ENCODE measurements at regions not wholly inside any gene's neighbourhood (a gene's known extent, or its start where the extent isn't known, plus 50 kb on each side); places are given as distances from the start of the nearest gene placed in this dataset.
"Not testable (repeated sequence)": the region's sequence is repeated elsewhere in the genome, so short reads cannot be mapped to it uniquely, and the experiment has no call there.

- Mint-ChIP-seq H3K9me3 (no peaks in the 10 kb centered on the region), H3K36me3 (ENCODE audit: low read depth) (no peaks in the 10 kb centered on the region), H3K4me1 (ENCODE audit: low read depth) (no peaks in the 10 kb centered on the region), H3K4me3 (ENCODE audit: low read depth) (no peak overlapping the region), H3K27me3 (ENCODE audit: low read depth) (peaks cover 4% of the 10 kb centered on the region), H3K27ac (no peak overlapping the region)
- intact Hi-C loops (cut with micrococcal nuclease) = no loop called here
- no peak for DNase-seq (ENCODE audit: low spot score)
These were observed 213.0 kb upstream of the GK2 start for GRCh38 chr4:79621061-79621460.

- no peaks in the 10 kb centered on the region for H3K9me3 Mint-ChIP-seq
- H3K27ac Mint-ChIP-seq = no peak overlapping the region
- H3K36me3 Mint-ChIP-seq (ENCODE audit: low read depth) = no peaks in the 10 kb centered on the region
- intact Hi-C loops (cut with micrococcal nuclease) = no loop called here
- no peak overlapping the region for H3K4me3 Mint-ChIP-seq (ENCODE audit: low read depth)
- DNase-seq (ENCODE audit: low spot score) = no peak
- no peaks in the 10 kb centered on the region for H3K4me1 Mint-ChIP-seq (ENCODE audit: low read depth)
- peaks cover 6% of the 10 kb centered on the region for H3K27me3 Mint-ChIP-seq (ENCODE audit: low read depth)
These were observed 212.6 kb upstream of the GK2 start for GRCh38 chr4:79620617-79621016.

GRCh38 chr4:79613269-79613935 is 205.4 kb upstream of the GK2 start:
- intact Hi-C loops (cut with micrococcal nuclease) = no loop called here
- no peak overlapping the region for H3K4me3 Mint-ChIP-seq (ENCODE audit: low read depth)
- no peaks in the 10 kb centered on the region for H3K9me3 Mint-ChIP-seq
- no peaks in the 10 kb centered on the region for H3K36me3 Mint-ChIP-seq (ENCODE audit: low read depth)
- no peak overlapping the region for H3K27ac Mint-ChIP-seq
- H3K4me1 Mint-ChIP-seq (ENCODE audit: low read depth) = no peaks in the 10 kb centered on the region
- DNase-seq (ENCODE audit: low spot score) = no peak
- peaks cover 36% of the 10 kb centered on the region for H3K27me3 Mint-ChIP-seq (ENCODE audit: low read depth)

GRCh38 chr4:79611026-79611425 is 203.0 kb upstream of the GK2 start:
- Mint-ChIP-seq H3K27me3 (ENCODE audit: low read depth) (peaks cover 43% of the 10 kb centered on the region), H3K9me3 (no peaks in the 10 kb centered on the region), H3K4me3 (ENCODE audit: low read depth) (no peak overlapping the region), H3K4me1 (ENCODE audit: low read depth) (no peaks in the 10 kb centered on the region), H3K36me3 (ENCODE audit: low read depth) (no peaks in the 10 kb centered on the region), H3K27ac (no peak overlapping the region)
- intact Hi-C loops (cut with micrococcal nuclease) = no loop called here
- no peak for DNase-seq (ENCODE audit: low spot score)

GRCh38 chr4:79609817-79610216 is 201.8 kb upstream of the GK2 start:
- intact Hi-C loops (cut with micrococcal nuclease) = loop anchor here (10.0 kb wide), 1 partner anchor 665 kb away; no protein-coding TSS in a partner anchor

GRCh38 chr4:79607979-79608378 is 200.0 kb upstream of the GK2 start:
- no peak overlapping the region for H3K27ac Mint-ChIP-seq
- H3K4me1 Mint-ChIP-seq (ENCODE audit: low read depth) = peaks cover 13% of the 10 kb centered on the region
- no peaks in the 10 kb centered on the region for H3K36me3 Mint-ChIP-seq (ENCODE audit: low read depth)
- H3K4me3 Mint-ChIP-seq (ENCODE audit: low read depth) = no peak overlapping the region
- intact Hi-C loops (cut with micrococcal nuclease) = loop anchor here (10.0 kb wide), 1 partner anchor 663 kb away; no protein-coding TSS in a partner anchor
- H3K27me3 Mint-ChIP-seq (ENCODE audit: low read depth) = peaks cover 34% of the 10 kb centered on the region
- no peak for DNase-seq (ENCODE audit: low spot score)
- peaks cover 3% of the 10 kb centered on the region for H3K9me3 Mint-ChIP-seq

More at GRCh38 chr4:79609817-79610216, 201.8 kb upstream of the GK2 start:
- Mint-ChIP-seq H3K4me1 (ENCODE audit: low read depth) (no peaks in the 10 kb centered on the region), H3K27me3 (ENCODE audit: low read depth) (peaks cover 37% of the 10 kb centered on the region), H3K27ac (no peak overlapping the region), H3K36me3 (ENCODE audit: low read depth) (no peaks in the 10 kb centered on the region), H3K9me3 (no peaks in the 10 kb centered on the region), H3K4me3 (ENCODE audit: low read depth) (no peak overlapping the region)
- DNase-seq (ENCODE audit: low spot score) = no peak

GRCh38 chr4:79604152-79604551 is 196.1 kb upstream of the GK2 start:
- Mint-ChIP-seq H3K4me1 (ENCODE audit: low read depth) (peaks cover 13% of the 10 kb centered on the region), H3K27ac (no peak overlapping the region), H3K9me3 (peaks cover 14% of the 10 kb centered on the region), H3K36me3 (ENCODE audit: low read depth) (no peaks in the 10 kb centered on the region), H3K4me3 (ENCODE audit: low read depth) (no peak overlapping the region), H3K27me3 (ENCODE audit: low read depth) (peaks cover 10% of the 10 kb centered on the region)
- intact Hi-C loops (cut with micrococcal nuclease) = loop anchor here (1.0 to 10.0 kb wide), 4 partner anchors 74 to 938 kb away; no protein-coding TSS in a partner anchor
- no peak for DNase-seq (ENCODE audit: low spot score)

- no peak for DNase-seq (ENCODE audit: low spot score)
- H3K27ac Mint-ChIP-seq = no peak overlapping the region
- peaks cover 13% of the 10 kb centered on the region for H3K4me1 Mint-ChIP-seq (ENCODE audit: low read depth)
- no peak overlapping the region for H3K4me3 Mint-ChIP-seq (ENCODE audit: low read depth)
- intact Hi-C loops (cut with micrococcal nuclease) = loop anchor here (1.0 to 10.0 kb wide), 4 partner anchors 75 to 939 kb away; no protein-coding TSS in a partner anchor
- peaks cover 14% of the 10 kb centered on the region for H3K9me3 Mint-ChIP-seq
- no peaks in the 10 kb centered on the region for H3K36me3 Mint-ChIP-seq (ENCODE audit: low read depth)
- peaks cover 9% of the 10 kb centered on the region for H3K27me3 Mint-ChIP-seq (ENCODE audit: low read depth)
These were observed 195.7 kb upstream of the GK2 start for GRCh38 chr4:79603681-79604080.

- H3K27ac Mint-ChIP-seq = no peak overlapping the region
- H3K4me3 Mint-ChIP-seq (ENCODE audit: low read depth) = no peak overlapping the region
- DNase-seq (ENCODE audit: low spot score) = no peak
- peaks cover 8% of the 10 kb centered on the region for H3K27me3 Mint-ChIP-seq (ENCODE audit: low read depth)
- no peaks in the 10 kb centered on the region for H3K36me3 Mint-ChIP-seq (ENCODE audit: low read depth)
- peaks cover 13% of the 10 kb centered on the region for H3K4me1 Mint-ChIP-seq (ENCODE audit: low read depth)
- peaks cover 14% of the 10 kb centered on the region for H3K9me3 Mint-ChIP-seq
- intact Hi-C loops (cut with micrococcal nuclease) = loop anchor here (5.0 to 10.0 kb wide), 3 partner anchors 605 to 943 kb away; no protein-coding TSS in a partner anchor
These were observed 191.7 kb upstream of the GK2 start for GRCh38 chr4:79599691-79600090.

- Mint-ChIP-seq H3K9me3 (peaks cover 14% of the 10 kb centered on the region), H3K4me3 (ENCODE audit: low read depth) (no peak overlapping the region), H3K4me1 (ENCODE audit: low read depth) (peaks cover 5% of the 10 kb centered on the region), H3K27ac (no peak overlapping the region), H3K27me3 (ENCODE audit: low read depth) (peaks cover 8% of the 10 kb centered on the region), H3K36me3 (ENCODE audit: low read depth) (no peaks in the 10 kb centered on the region)
- no peak for DNase-seq (ENCODE audit: low spot score)
- intact Hi-C loops (cut with micrococcal nuclease) = loop anchor here (10.0 kb wide), 1 partner anchor 606 kb away; no protein-coding TSS in a partner anchor
These were observed 190.8 kb upstream of the GK2 start for GRCh38 chr4:79598801-79599200.

- Mint-ChIP-seq H3K4me1 (ENCODE audit: low read depth) (no peaks in the 10 kb centered on the region), H3K27ac (no peak overlapping the region), H3K9me3 (peaks cover 11% of the 10 kb centered on the region), H3K27me3 (ENCODE audit: low read depth) (peaks cover 10% of the 10 kb centered on the region), H3K4me3 (ENCODE audit: low read depth) (no peak overlapping the region), H3K36me3 (ENCODE audit: low read depth) (no peaks in the 10 kb centered on the region)
- intact Hi-C loops (cut with micrococcal nuclease) = loop anchor here (10.0 kb wide), 1 partner anchor 607 kb away; no protein-coding TSS in a partner anchor
- DNase-seq (ENCODE audit: low spot score) = no peak
These were observed 190.2 kb upstream of the GK2 start for GRCh38 chr4:79598214-79598613.

- Mint-ChIP-seq H3K4me1 (ENCODE audit: low read depth) (no peaks in the 10 kb centered on the region), H3K9me3 (peaks cover 8% of the 10 kb centered on the region), H3K27ac (no peak overlapping the region), H3K27me3 (ENCODE audit: low read depth) (peaks cover 13% of the 10 kb centered on the region), H3K36me3 (ENCODE audit: low read depth) (no peaks in the 10 kb centered on the region), H3K4me3 (ENCODE audit: low read depth) (no peak overlapping the region)
- intact Hi-C loops (cut with micrococcal nuclease) = loop anchor here (10.0 kb wide), 1 partner anchor 608 kb away; no protein-coding TSS in a partner anchor
- no peak for DNase-seq (ENCODE audit: low spot score)
These were observed 189.2 kb upstream of the GK2 start for GRCh38 chr4:79597266-79597665.

- peaks cover 12% of the 10 kb centered on the region for H3K27me3 Mint-ChIP-seq (ENCODE audit: low read depth)
- not testable (repeated sequence) for H3K27ac Mint-ChIP-seq; H3K9me3 Mint-ChIP-seq; H3K4me1 Mint-ChIP-seq (ENCODE audit: low read depth); H3K4me3 Mint-ChIP-seq (ENCODE audit: low read depth); DNase-seq (ENCODE audit: low spot score); H3K36me3 Mint-ChIP-seq (ENCODE audit: low read depth)
- intact Hi-C loops (cut with micrococcal nuclease) = loop anchor here (10.0 kb wide), 1 partner anchor 613 kb away; no protein-coding TSS in a partner anchor
These were observed 184.2 kb upstream of the GK2 start for GRCh38 chr4:79592218-79592617.

Data from activated T-helper 2 cell treated with anti-CD3 and anti-CD28 coated beads, Interferon-gamma antibody, Interleukin-2, Interleukin-4, amounts not matched to agents 10 μg/mL and 5 μg/mL and 100 μg/mL, durations not matched to agents 14 hours and 24 hours and 36 hours (primary cell).